AG10803 (cell line): ENCODE measurements at regions not wholly inside any gene's neighbourhood (a gene's known extent, or its start where the extent isn't known, plus 50 kb on each side); places are given as distances from the start of the nearest gene placed in this dataset.

ENCODE experiments used
- DNase-seq: peaks from one replicate; pipeline ENCODE4 v3.0.0; 2010; ENCODE audit warnings: low read depth
- H3K4me3 ChIP-seq: 2 replicates; pipeline ENCODE4 v1.5.1; 2011; ENCODE audit warnings: mild to moderate bottlenecking, low read length, control low read depth
- CTCF ChIP-seq: conservative IDR thresholded peaks from 2 replicates; pipeline ENCODE4 v1.5.1; 2011; ENCODE audit warnings: mild to moderate bottlenecking, low read length, control low read depth, inconsistent platforms

GRCh38 chr7:47132471-47132870, 449.4 kb downstream of the TNS3 start:
- TF ChIP-seq CTCF = no peak
- DNase-seq = peak; percentile 28

GRCh38 chr7:47128700-47129099, 453.2 kb downstream of the TNS3 start:
- peak; percentile 50 for DNase-seq
- no peak for TF ChIP-seq CTCF
- H3K4me3 ChIP-seq = no peak overlapping the region

More at GRCh38 chr7:47132471-47132870, 449.4 kb downstream of the TNS3 start:
- no peak overlapping the region for H3K4me3 ChIP-seq

GRCh38 chr7:47125529-47125928, 456.4 kb downstream of the TNS3 start:
- H3K4me3 ChIP-seq = no peak overlapping the region
- no peak for TF ChIP-seq CTCF
- DNase-seq = no peak

- H3K4me3 ChIP-seq = no peak overlapping the region
- no peak for TF ChIP-seq CTCF
- DNase-seq = peak; percentile 15
These were observed 462.5 kb downstream of the TNS3 start for GRCh38 chr7:47119261-47119865.

GRCh38 chr7:47104206-47104549, 477.7 kb downstream of the TNS3 start:
- TF ChIP-seq CTCF = no peak
- peak; percentile 43 for DNase-seq

GRCh38 chr7:47103498-47104205, 478.3 kb downstream of the TNS3 start:
- no peak for TF ChIP-seq CTCF
- no peak overlapping the region for H3K4me3 ChIP-seq
- no peak for DNase-seq

More at GRCh38 chr7:47104206-47104549, 477.7 kb downstream of the TNS3 start:
- H3K4me3 ChIP-seq = no peak overlapping the region

GRCh38 chr7:47102331-47102841, 479.5 kb downstream of the TNS3 start:
- TF ChIP-seq CTCF = no peak

More at GRCh38 chr7:47102331-47102841, 479.5 kb downstream of the TNS3 start:
- DNase-seq = no peak
- no peak overlapping the region for H3K4me3 ChIP-seq
